A204.1 (cell line): ENCODE measurements at regions not wholly inside any gene's neighbourhood (a gene's known extent, or its start where the extent isn't known, plus 50 kb on each side); places are given as distances from the start of the nearest gene placed in this dataset.
"Not testable (repeated sequence)": the region's sequence is repeated elsewhere in the genome, so short reads cannot be mapped to it uniquely, and the experiment has no call there.

ENCODE experiments used
- FAIRE-seq: peaks from 2 replicates; lab custom pipeline; 2012; peaks lifted over from hg19 to GRCh38; lab: Jason Lieb, UNC

DNA sequence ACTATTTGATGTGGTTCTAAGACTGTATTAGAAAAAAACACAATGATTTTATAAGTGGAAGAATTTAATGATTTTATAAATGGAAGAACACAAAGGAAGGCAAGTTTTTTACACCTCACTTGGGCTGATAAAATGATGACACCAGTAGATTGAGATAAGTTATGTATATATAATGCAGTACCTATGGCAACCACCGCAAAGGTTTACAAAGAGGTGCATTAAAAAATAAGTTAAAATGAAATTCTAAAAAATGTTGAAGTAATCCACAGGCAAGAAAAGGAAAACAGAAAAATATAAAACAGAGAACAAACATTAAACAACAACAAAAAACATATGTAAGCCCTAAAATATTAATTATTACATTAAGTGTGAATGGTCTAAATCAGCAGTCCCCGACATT lies 490.9 kb upstream of the AADAT start:
- no peak for FAIRE-seq

DNA sequence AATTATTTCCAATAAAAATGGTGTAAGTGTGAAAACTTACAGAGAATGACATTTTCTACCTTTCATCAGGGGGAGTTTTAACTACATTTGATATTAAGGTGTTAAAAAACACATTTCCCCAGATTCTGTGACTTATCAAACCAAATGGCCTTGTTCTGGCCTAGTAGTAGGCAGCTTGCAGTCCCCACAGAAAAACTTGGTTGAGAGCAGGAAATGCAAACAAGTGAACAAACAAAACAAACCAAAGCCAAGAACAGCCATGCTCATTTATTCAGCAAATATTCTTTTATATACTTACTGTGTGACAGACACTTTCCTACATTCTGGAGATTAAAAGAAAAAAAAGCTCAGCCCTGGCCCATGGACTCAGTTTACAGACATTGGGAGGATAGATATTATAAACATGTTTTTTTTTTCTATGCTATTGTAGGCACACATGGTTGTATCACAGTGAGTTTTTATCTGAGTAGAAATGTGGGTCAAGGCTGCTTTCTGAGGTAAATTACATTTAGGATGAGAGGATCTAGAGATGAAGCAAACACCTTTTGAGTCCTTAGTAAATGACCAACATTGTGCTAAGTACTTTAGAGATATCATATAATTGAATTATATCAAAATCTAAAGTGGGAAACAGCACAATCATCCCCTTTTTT lies 449.2 kb upstream of the AADAT start:
- no peak for FAIRE-seq

DNA sequence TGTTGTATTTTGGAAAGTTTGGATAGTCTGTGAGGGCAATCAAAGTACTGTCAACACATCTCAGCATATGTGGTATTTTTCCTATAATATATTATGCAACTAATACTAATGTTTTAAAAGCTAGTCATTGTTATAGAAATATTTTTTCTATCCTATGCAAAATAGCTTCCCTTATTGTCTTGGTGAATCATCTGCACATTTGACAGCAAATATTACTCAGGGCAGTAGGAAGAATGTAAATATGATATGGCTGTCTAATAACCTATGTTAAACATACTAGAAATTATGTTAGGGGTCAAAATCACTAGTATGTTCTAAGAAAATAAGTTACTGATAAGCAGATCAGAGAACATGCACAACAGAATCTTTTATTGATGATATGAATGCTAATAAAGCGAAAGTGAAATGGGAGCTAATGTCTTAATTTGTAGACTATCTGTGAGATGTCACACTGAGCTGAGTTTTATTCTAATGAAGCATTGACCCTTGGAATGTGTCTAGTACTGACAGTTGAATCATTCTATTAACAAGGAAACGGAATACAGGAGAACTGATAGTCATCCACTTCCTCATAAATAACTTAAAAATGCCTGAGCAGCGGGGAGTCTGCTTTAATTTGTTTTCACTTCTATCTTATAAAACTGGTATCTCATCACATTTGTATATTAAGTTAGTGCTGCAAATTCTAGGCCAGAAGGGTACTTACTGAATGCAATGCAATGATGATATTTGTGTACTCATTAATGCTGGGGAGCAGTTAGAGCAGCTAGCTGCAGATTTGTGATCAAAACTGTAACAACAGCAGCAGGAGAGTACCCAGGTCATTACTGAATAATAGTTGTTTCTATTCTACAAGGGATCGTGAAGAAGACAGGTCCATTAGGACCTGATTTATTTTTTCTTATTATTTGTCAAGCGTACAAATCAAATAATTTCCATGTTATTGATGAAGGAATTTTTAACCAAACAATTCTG lies 440.3 kb upstream of the AADAT start:
- no peak for FAIRE-seq

DNA sequence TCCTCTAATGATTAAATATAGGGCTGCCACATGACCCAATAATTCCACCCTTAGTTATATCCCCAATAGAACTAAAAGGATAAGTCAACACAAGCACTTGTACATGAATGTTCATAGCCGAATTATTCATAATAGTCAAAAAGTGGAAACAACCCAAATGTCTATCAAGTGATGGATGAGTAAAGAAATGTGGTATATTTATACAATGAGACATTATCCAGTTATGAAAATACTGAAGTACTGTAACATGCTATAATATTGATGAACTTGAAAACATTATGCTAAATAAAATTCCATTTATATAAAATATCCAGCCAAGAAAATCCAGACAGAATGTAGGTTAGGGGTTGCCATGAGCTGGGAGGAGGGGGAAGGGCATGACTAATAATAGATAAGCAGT lies 436.7 kb upstream of the AADAT start:
- no peak for FAIRE-seq

DNA sequence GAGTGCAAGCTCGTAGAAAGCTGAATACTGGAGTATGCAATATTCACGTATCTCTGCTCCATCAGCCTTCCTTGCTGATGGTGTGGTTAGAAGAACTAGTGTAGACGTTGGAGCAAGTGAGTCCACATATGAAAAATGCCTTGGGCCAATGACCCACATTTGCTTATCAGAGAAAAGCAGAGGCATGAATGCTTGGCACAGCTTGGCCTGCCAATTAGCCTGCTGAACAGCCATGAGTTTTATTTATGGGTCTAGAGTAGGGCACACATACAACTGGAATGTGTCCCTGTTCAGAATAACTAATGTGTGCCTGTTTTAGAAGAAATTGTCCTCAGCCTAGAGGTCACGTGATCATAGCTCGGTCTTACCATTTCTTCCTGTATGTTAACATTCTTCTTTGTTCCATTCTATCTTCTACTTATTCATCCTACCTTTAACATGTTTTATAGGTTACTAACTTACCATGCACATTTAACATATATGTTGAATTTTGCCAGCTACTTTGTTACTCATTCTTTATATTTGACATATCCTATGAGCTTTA lies 432.7 kb upstream of the AADAT start:
- FAIRE-seq = no peak

DNA sequence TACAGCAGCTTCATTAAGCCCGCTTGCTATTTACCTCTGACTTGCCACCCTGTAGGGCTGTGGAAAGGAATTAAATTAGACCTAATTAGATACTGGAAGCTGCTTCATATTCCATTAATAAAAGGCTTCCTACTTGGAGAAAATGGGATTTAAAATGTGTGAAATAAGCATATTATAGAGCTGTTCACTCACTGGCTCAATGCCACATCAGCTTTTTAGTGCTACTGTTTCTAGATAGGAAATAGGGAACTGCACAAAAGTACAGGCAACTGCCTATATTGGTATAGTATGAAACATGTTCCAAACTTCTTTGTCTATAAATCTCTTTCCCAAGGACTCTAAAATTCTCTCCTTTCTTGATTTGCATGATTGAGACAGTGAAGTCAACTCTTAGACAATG lies 407.9 kb upstream of the AADAT start:
- FAIRE-seq = no peak

DNA sequence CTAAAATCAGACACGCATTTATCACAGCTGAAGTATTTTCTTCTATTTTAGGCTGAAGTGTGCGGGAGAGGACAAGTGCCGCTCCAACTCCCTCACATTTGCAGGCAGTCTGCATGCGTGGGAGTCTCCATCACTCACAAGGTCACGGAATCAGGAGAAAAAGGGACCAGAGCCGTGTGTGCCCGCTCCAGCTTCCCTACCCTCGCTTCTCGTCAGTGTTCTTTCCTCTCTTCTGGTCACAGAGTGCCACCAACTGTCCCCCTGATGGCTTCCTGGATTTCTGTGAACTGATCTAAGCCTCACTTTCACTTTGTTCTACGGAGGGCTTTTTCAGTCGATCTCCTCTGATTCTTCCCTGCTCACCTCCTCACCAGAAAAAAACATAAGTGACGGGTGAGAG lies 407.4 kb upstream of the AADAT start:
- FAIRE-seq = no peak

DNA sequence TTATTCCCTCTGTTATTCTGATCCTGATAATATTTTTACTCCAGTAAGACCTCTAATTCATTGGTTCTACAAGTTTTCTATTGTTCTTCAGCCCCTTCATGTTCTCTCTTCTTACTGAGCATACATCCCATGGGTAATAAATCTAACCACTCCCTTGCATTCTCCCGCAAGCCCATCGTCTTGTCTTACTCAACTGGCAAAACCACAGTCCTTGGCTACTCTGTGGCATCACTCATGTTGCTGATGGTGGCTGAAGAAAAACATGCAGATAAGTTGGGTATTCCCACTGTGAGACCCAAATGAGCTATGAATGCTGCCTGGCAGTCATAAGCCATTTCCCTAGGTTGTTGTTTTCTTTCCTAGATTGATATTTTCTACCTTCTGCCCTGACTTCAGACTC lies 402.2 kb upstream of the AADAT start:
- FAIRE-seq = no peak

DNA sequence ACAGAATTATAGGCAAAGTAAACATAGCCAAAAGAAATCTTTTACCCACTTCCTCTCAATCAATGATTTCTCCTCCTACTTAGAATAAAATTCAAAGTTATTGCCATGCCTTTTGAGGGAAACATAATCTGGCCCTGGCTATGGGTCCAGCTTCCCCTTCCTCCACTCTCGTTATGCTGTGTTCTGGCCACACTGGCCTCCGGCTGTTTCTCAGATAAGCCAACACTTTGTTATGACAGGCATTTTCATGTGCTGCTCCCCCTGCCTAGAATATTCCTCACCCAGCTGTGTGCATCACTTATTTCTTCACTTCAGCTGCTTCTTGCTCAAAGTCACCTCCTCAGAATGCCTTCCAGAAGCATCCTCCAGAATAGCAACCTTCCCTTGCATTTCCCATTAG lies 386.6 kb upstream of the AADAT start:
- FAIRE-seq = no peak

DNA sequence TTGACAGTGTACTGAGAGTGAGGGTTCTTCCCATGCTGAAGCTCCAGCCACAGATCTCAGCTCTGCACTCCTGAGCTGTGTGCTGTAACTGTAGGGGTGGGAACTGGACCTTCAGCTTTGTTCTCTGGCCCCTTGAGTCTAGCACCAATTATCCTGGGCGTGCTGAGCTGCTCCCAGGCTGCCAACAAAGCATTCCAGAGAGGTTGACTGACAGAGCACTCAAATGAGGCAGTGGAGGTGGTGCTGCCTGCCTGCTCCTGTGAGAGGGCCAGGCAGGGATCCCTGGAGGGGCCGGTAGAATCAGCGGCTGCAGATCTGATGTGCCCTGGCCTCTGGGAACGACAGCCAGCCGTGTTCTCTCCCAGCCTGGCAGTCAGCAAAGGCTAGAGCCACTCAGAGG lies 375.7 kb upstream of the AADAT start:
- FAIRE-seq = no peak

DNA sequence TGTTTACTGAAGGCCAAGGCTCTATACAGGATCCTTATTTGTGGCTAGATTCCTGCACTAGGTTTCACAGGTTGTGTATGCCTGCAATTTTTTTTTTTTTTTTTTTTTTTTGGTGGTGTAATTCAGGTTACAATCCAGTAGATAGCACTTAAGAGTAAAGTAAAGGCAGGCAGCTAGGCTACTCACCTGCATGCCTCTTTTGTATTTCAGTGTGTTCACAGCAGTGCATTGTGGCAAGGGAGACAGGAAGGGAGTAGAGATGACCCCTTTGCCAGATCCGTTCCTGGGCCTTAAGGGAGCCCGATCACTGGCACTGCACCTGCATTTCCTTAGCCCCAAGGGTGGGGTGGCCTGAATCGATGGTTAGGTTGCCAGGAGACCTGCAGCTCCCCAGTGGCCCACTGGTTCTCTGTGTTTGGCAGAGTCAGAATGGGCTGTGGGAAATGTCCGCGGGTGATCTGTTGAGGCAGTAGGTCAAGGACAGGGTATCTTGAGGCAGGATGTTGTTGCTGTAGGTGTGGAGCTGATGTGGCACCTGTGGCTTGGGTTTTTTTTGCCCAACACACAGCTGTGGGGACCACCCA lies 374.9 kb upstream of the AADAT start:
- FAIRE-seq = no peak

DNA sequence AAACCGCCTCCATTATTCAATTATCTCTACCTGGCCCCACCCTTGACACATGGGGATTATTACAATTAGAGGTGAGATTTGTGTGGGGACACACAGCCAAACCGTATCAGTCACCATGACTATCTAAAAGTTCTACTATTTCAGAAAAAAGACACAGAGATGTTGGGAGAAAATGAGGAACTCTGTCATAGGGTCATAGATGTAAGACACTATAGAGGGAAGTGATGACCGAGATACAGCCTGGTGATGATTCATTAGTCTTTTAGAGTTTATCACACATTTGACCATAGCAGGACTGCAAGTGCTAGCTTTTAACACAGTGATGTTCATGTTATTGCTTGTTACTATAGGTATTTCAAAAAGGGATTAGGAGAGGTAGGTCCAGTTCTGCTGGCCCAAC lies 357.0 kb upstream of the AADAT start:
- no peak for FAIRE-seq

DNA sequence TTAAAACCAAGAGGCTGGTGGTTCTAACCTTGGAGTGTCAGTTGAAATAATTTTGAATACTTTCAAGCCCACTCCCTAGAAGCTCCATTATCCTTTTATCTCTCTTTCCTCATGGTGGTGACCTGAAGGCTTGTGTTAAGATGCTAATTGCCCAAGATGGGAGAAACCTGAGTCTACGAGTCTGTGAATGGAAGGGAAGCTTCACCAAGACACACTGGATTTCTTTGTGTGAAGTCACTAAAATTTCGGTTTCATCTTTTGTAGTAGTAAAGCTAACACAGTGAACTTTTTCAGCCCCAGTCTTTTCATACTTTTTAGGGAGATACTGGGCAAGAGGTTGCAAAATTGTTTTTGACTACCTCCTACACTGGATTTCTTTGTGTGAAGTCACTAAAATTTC lies 351.4 kb upstream of the AADAT start:
- not testable (repeated sequence) for FAIRE-seq

DNA sequence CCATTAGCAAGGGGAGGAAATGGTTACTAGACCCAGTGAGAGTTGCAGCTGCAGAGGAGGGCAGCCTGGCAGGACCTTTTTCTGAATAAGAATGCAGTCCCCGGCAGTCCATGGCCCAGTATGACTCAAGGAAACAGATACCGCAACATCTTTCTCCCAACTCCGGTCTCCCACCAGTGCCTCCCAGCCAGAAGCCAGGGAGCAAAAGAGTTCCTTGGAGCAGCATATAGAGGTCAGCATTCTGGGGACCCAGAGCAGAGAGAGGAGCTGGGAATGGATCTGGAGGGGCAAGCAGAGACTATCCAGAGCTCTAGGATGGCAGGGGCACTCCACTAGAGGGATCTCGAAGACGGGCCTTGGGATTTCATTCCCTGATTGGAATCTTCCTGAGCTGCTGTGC lies 339.2 kb upstream of the AADAT start:
- FAIRE-seq = no peak

DNA sequence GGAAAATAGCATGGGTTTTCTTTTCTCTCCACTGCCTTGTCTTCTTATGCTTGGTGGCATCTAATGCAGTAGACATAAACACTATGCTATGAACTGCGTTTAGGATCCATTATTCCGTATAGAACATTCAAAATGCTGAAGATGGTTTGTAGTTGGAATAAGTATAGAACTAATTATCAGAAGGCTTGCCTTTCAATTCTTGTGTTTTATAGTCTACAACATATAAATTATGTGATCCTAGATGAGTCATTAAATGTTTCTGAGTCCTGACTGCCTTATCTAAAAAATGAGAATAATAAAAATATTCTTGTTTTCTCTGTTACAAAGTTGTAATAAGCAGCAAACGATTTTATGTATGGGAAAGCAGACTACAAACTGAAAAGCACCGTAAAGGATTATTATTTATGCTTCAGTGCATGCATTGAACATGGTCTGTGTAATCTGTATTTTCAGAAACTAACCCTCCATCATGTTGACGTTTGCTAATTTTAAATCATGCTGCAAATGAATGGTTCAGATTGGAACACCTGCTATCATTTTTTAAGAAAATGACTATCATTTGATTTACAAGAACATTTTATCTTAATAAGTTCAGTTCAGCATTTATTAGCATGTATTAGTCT lies 335.9 kb upstream of the AADAT start:
- FAIRE-seq = no peak

DNA sequence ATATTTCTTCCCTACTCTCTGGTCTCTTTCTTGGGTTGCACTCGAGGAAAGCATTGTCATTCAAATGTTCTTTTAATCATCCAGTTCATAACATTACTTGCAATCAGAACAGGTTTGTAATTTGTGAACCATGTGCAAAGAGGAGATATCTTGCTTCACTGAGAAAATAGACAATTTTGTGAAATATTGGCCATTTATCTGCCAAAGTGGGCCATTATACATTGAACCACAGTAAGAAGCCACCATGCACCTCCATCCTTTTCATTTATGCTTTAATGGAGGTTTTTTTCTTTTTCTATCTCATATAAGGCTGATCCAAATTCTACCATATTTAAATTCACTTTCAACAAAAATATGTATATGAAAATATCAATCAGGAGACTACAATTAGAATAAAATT lies 335.3 kb upstream of the AADAT start:
- no peak for FAIRE-seq

DNA sequence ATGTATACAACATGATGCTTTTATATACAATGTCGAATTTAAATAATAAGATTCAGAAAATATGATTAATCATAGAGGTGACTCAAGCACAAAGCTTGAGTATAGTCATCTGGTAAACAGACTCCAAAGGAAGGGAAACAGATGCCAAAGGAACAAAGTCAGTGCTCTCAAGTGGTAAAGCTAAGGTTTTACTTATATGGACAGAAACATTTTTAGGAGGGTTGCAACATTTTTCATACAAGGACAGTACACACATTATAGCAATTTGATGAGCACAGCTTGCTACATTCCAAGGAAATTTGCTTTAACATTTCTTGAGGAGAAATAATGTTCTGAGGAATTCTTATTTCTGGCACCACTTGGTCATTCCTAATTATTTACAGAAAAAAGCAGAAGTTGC lies 333.4 kb upstream of the AADAT start:
- FAIRE-seq = no peak

DNA sequence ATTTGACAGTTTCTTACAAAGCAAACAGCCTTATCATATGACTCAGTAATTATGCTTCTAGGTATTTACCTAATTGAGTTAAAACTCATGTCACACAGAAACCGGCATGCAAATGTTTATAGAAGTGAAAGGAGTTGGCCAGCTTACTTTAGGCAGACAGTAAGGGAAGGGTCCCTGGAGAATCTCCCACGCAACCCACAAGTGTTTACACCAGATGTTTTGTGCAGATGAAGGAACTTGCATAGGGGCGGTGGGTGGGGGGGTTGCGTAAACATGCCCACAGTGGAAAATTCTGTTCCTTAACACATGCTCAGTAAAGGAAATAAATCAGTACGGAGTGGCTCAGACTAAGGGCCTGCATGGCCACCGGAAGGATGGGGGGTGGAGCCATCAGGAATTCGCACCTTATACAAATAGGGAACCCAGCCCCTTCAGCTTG lies 330.5 kb upstream of the AADAT start:
- FAIRE-seq = no peak

DNA sequence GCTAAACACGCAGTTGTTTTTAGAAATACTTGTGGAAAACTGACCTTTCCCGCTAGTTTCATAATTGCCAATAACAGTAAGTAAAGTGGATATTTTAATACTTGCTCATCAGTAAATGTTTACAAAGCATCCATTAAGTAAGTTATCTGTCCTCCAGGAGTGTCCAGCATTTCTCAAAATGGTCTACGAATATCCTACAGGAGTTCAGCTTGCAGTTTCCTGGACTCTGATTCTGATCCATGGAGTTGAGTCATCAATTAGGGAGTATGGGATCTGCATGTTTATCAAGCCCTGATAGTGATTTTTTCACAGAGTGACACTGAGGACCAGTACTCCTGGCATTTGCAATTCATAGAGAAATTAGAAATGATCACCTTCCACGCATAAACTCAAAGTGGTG lies 325.2 kb upstream of the AADAT start:
- FAIRE-seq = no peak

DNA sequence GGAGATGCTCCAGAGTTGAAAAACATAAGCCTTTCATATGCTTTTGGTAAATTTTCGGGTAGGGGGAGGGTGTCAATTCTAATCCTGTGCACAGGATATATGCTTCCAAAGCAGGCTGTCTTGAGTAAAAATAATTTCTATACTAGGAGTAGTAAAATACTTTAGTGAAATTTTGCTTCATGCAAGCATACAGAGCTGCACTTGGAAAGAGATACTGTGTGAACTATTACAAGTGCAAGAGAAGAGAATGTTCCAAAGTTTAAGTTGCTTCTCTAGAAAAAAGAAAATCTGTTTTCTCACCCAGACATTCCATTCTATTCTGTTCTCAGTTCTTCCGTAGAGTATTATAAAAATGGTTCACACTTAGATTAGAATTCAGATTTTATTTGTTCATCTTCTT lies 324.6 kb upstream of the AADAT start:
- FAIRE-seq = no peak

DNA sequence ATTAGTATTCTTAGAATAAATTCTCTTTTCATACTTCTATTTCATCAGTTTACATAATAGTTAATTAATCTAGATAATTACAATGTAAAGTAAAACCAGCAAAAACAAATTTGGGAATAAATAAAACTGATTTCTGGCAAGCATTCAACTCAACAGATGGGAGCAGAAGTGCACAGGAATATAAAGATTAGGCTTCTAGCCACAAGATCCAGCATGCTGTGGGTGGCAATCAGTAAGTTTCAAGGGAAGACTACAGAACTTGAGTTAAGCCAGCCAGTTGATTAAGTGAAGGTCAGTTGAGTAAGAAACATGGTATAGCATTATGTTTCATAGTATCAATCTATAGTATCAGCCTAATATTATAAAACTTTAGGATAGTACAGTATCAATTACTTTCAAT lies 324.2 kb upstream of the AADAT start:
- FAIRE-seq = no peak

DNA sequence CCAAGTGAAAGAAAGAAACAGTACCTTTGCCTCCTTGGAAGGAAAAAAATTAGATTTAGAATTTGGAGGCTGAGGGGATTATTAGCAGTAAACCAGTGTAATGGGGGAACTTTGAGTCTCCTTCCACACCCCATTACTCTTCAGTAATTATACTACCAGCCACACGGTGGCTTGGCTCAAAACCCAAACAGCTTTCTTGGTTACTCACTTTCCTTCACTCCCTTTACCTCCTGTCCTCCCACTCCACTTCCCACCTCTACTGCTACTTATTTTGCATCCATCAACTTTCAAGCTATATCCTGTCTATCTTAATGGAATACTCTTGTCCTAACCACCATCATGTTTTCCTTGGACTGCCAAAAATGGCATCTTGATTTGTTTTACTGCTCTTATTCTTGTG lies 310.6 kb upstream of the AADAT start:
- no peak for FAIRE-seq
